Esophagus squamous epithelium (tissue), 5 donors: ENCODE measurements at regions not wholly inside any gene's neighbourhood (a gene's known extent, or its start where the extent isn't known, plus 50 kb on each side); places are given as distances from the start of the nearest gene placed in this dataset.

Experiments used
- DNase-seq: peaks from one replicate; lab custom pipeline; 2025; lab: John Stamatoyannopoulos, UW
- H3K27ac ChIP-seq, 4 donors: fragments of 200-600 bp; sonication (generic); one replicate each; pipeline ENCODE4 v1.5.1; 2016 to 2019; ENCODE audit warnings: mild to moderate bottlenecking in 1 of 4
- H3K27me3 ChIP-seq, 4 donors: fragments of 200-600 bp; sonication (generic); 1 replicate in 3 of 4; 2 replicates in 1 of 4; pipeline versions ENCODE4 v1.5.1 to v1.6.0; 2017 to 2021; ENCODE audit warnings: antibody characterized with exemption in 1 of 4
- H3K36me3 ChIP-seq, 3 donors: fragments of 200-600 bp; sonication (generic); one replicate each; pipeline ENCODE4 v1.5.1; 2016 to 2019
- H3K4me1 ChIP-seq, 3 donors: fragments of 200-600 bp; sonication (generic); one replicate each; pipeline ENCODE4 v1.5.1; 2017 to 2019
- H3K4me3 ChIP-seq, 4 donors: fragments of 200-600 bp; sonication (generic); 1 replicate in 3 of 4; 2 replicates in 1 of 4; pipeline ENCODE4 v1.5.1; 2016 to 2019; ENCODE audit warnings: mild to moderate bottlenecking in 2 of 4, moderate library complexity in 1 of 4
- H3K9me3 ChIP-seq, 3 donors: fragments of 200-600 bp; sonication (generic); one replicate each; pipeline ENCODE4 v1.5.1; 2016 to 2019
- CTCF ChIP-seq, 6 experiments: fragments of 450-650 bp in 4 of 6; fragments of 200-600 bp in 2 of 6; sonication (generic) in 2 of 6; IDR thresholded peaks; one replicate each; pipeline ENCODE4 v1.5.1; 2016 to 2019; ENCODE audit warnings: antibody characterized with exemption in 6 of 6, mild to moderate bottlenecking in 4 of 6, moderate library complexity in 4 of 6
- POLR2A ChIP-seq, 4 donors: fragments of 450-650 bp; IDR thresholded peaks; one replicate each; pipeline ENCODE4 v1.6.1; 2017; ENCODE audit warnings: antibody characterized with exemption in 4 of 4, mild to moderate bottlenecking in 4 of 4, moderate library complexity in 3 of 4
- WGBS, 2 donors: methylation state at CpG; one replicate each; pipeline ENCODE4 v1.1.5; 2018; 5-methylcytosine and 5-hydroxymethylcytosine counted together
- intact Hi-C: fragments of 100-400 bp; cut with DNase I; formaldehyde crosslinking; loops from one replicate; pipeline ENCODE4 v1.15.0; 2022
- small RNA-seq, 4 donors: library from RNA; depleted of rRNA; stranded (forward); fragments of <200 nt; gene quantifications; one replicate each; pipeline ENCODE3, GENCODE V24; 2016
- donor health status: DM: yes; HTN: yes; CAD: no.

DNA sequence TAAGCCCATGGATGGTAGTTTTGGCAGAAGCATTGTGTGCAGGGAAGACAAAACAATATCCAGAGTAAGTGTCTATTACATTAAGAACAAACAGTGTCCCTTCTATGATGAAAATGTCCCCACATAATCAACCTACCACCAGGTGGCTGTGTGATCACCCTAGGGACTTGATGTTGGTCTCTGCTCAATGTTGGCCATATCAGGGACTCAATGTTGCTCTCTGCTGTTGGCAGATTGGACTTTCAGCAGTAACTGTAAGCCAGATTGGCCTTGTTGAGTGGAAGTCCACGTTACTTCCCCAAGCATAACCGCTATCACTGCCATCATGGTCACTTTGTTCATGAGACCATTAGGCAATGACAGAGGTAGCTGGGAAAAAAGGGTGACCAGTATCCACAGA is 52.8 kb upstream of the PRSS3 start:
- intact Hi-C loops: no loop called here
- 91 to 100% methylated on average over 1 to 2 of the region's 2 CpGs for WGBS, 2 donors
- Histone ChIP-seq H3K27me3 (no peaks in the 10 kb centered on the region), H3K9me3 (no peaks in the 10 kb centered on the region), H3K4me1 (peaks cover 0 to 5% (median 0%) of the 10 kb centered on the region in 3 donors), H3K4me3 (no peak overlapping the region), H3K27ac (peak overlapping the region in 2 of 4 donors; percentile 21 to 60), H3K36me3 (no peaks in the 10 kb centered on the region)
- TF ChIP-seq POLR2A (IDR thresholded peaks at IDR 0.05): no peak
- no peak for TF ChIP-seq CTCF (IDR thresholded peaks at IDR 0.05)
- DNase-seq: no peak

Small RNA genes in the stretch of these regions (small RNA-seq; reads per million reads assigned to genes)
- gene TRBV22OR9-2 (0 reads per million in 4 donors), gene TRBV26OR9-2 (0 reads per million in 4 donors)
